OCI-LY1 (cell line): ENCODE measurements at regions not wholly inside any gene's neighbourhood (a gene's known extent, or its start where the extent isn't known, plus 50 kb on each side); places are given as distances from the start of the nearest gene placed in this dataset.

Experiments
- CTCF ChIP-seq: fragments of 200-600 bp; sonication (generic), shearing (Covaris generic); IDR thresholded peaks from 2 replicates; pipeline ENCODE4 v1.5.1; 2017; ENCODE audit warnings: mild to moderate bottlenecking, antibody characterized with exemption, low read length, moderate library complexity, mixed read lengths
- EZH2 ChIP-seq: fragments of 200-600 bp; sonication (generic), shearing (Covaris generic); IDR thresholded peaks from 2 replicates; pipeline ENCODE4 v1.8.0; 2017; ENCODE audit warnings: borderline replicate concordance, mixed run types, mild to moderate bottlenecking, antibody characterized with exemption, low read length, moderate library complexity, mixed read lengths

- TF ChIP-seq CTCF (no peak), EZH2 (no peak)
Measured at GRCh38 chr12:111121840-111122239, 201.5 kb upstream of the MYL2 start.
